HCT116 (cell line): ENCODE measurements at regions not wholly inside any gene's neighbourhood (a gene's known extent, or its start where the extent isn't known, plus 50 kb on each side); places are given as distances from the start of the nearest gene placed in this dataset.

Experiments used
- ATAC-seq: fragments of 200-7000 bp; cut with Tn5 transposase; 2 replicates; pipeline ENCODE4 v1.9.1; 2020; ENCODE audit warnings: mild to moderate bottlenecking, moderate library complexity
- BruUV-seq: library from RNA; stranded (reverse); fragments of 400-500 nt; replicated peaks from 2 replicates; lab custom pipeline; 2021; lab: Mats Ljungman, UMichigan
- CTCF ChIA-PET: fragments of 300-600 bp; sonication (Branson Sonifier 250); formaldehyde crosslinking; loops from one replicate; lab custom pipeline; 2021; ENCODE audit warnings: antibody characterized with exemption; lab: Charles Lee
- POLR2A ChIA-PET: fragments of 300-600, 350-600 bp; sonication (Branson Sonifier 250); formaldehyde crosslinking; loops from one replicate; lab custom pipeline; 2021; ENCODE audit warnings: antibody characterized with exemption; lab: Charles Lee
- RAD21 ChIA-PET, 2 experiments: fragments of 300-600 bp; sonication (Branson Sonifier 250); formaldehyde crosslinking; loops; one replicate each; lab custom pipeline; 2023; ENCODE audit warnings: low total read pairs in 2 of 2; ENCODE audit not compliant: uncharacterized antibody in 2 of 2, unreplicated experiment in 2 of 2, low non-redundant PET in 1 of 2; lab: Charles Lee
- DNase-seq: peaks from one replicate; pipeline ENCODE4 v3.0.0-alpha.2; 2010; ENCODE audit warnings: low read depth, low spot score
- H2AFZ ChIP-seq: fragments of 200-600 bp; shearing (Covaris generic), sonication (generic); 2 replicates; pipeline ENCODE4 v1.6.1; 2017; ENCODE audit warnings: low read depth, mixed run types, mixed read lengths, antibody characterized with exemption, low read length; ENCODE audit not compliant: poor library complexity, severe bottlenecking
- H3K27ac ChIP-seq: 2 replicates; pipeline ENCODE4 v1.5.1; 2012; ENCODE audit warnings: low read depth, low read length
- H3K27me3 ChIP-seq: fragments of 200-600 bp; sonication (generic); 2 replicates; pipeline ENCODE4 v1.6.1; 2016; ENCODE audit warnings: mixed run types, low read length, mixed read lengths; ENCODE audit not compliant: insufficient read depth
- H3K36me3 ChIP-seq, 2 experiments: fragments of 200-500 bp in 1 of 2; fragments of 200-600 bp in 1 of 2; sonication (Bioruptor generic) in 1 of 2; sonication (generic) in 1 of 2; 2 replicates each; pipeline versions ENCODE4 v1.5.1 to v1.6.1; 2014 to 2016; ENCODE audit warnings: low read length in 2 of 2, inconsistent platforms in 1 of 2, mixed read lengths in 1 of 2, mixed run types in 1 of 2; ENCODE audit not compliant: insufficient read depth in 2 of 2, control insufficient read depth in 1 of 2
- H3K4me1 ChIP-seq, 2 experiments: fragments of 200-600 bp in 1 of 2; sonication (generic) in 1 of 2; 2 replicates each; pipeline versions ENCODE4 v1.5.1 to v1.6.1; 2012 to 2017; ENCODE audit warnings: low read length in 2 of 2, inconsistent platforms in 1 of 2, mild to moderate bottlenecking in 1 of 2, mixed read lengths in 1 of 2, mixed run types in 1 of 2, moderate library complexity in 1 of 2; ENCODE audit not compliant: insufficient read depth in 2 of 2, control insufficient read depth in 1 of 2
- H3K4me2 ChIP-seq: fragments of 200-600 bp; sonication (generic); 2 replicates; pipeline ENCODE4 v1.6.1; 2017; ENCODE audit warnings: mixed run types, low read length, mixed read lengths
- H3K4me3 ChIP-seq, 2 experiments: fragments of 200-600 bp in 1 of 2; sonication (generic) in 1 of 2; replicated peaks in 1 of 2; 2 replicates each; pipeline ENCODE4 v1.5.1; 2011 to 2016; ENCODE audit warnings: low read length in 2 of 2, control low read depth in 1 of 2, low read depth in 1 of 2, mild to moderate bottlenecking in 1 of 2, mixed read lengths in 1 of 2, mixed run types in 1 of 2
- H3K79me2 ChIP-seq: fragments of 200-600 bp; sonication (generic); 2 replicates; pipeline ENCODE4 v1.6.1; 2017; ENCODE audit warnings: mild to moderate bottlenecking, mixed run types, low read length, moderate library complexity, mixed read lengths; ENCODE audit not compliant: insufficient read depth
- H3K9ac ChIP-seq: fragments of 200-600 bp; sonication (generic); 2 replicates; pipeline ENCODE4 v1.6.1; 2016; ENCODE audit warnings: low read length, mixed read lengths
- H3K9me2 ChIP-seq: fragments of 200-600 bp; sonication (generic), shearing (Covaris generic); 2 replicates; pipeline ENCODE4 v1.6.1; 2017; ENCODE audit warnings: mixed run types, mild to moderate bottlenecking, moderate library complexity; ENCODE audit not compliant: insufficient read depth
- H3K9me3 ChIP-seq, 2 experiments: fragments of 200-500 bp in 1 of 2; fragments of 200-600 bp in 1 of 2; sonication (Bioruptor generic) in 1 of 2; sonication (generic) in 1 of 2; 2 replicates each; pipeline ENCODE4 v1.6.1; 2014 to 2017; ENCODE audit warnings: low read length in 2 of 2, mixed read lengths in 2 of 2, inconsistent platforms in 1 of 2, low read depth in 1 of 2, mild to moderate bottlenecking in 1 of 2, mixed run types in 1 of 2, moderate library complexity in 1 of 2; ENCODE audit not compliant: control insufficient read depth in 1 of 2, insufficient read depth in 1 of 2
- H4K20me1 ChIP-seq: fragments of 200-600 bp; sonication (generic), shearing (Covaris generic); 2 replicates; pipeline ENCODE4 v1.6.1; 2017; ENCODE audit warnings: mixed run types, mild to moderate bottlenecking, moderate library complexity; ENCODE audit not compliant: insufficient read depth
- ATF3 ChIP-seq: IDR thresholded peaks from 2 replicates; pipeline ENCODE4 v1.6.1; 2012
- CBX3 ChIP-seq: IDR thresholded peaks from 2 replicates; pipeline ENCODE4 v1.6.1; 2012; ENCODE audit warnings: low read depth
- CEBPB ChIP-seq: IDR thresholded peaks from 2 replicates; pipeline ENCODE4 v1.6.1; 2012; ENCODE audit warnings: low read depth
- CTCF ChIP-seq, 3 experiments: fragments of 200-600 bp in 1 of 3; sonication (generic) in 1 of 3; IDR thresholded peaks in 2 of 3; conservative IDR thresholded peaks in 1 of 3; 2 replicates each; pipeline ENCODE4 v1.5.1; 2012 to 2017; ENCODE audit warnings: low read depth in 2 of 3, low read length in 2 of 3, antibody characterized with exemption in 1 of 3, borderline replicate concordance in 1 of 3, control low read depth in 1 of 3, mild to moderate bottlenecking in 1 of 3, mixed read lengths in 1 of 3, mixed run types in 1 of 3, moderate library complexity in 1 of 3; ENCODE audit not compliant: insufficient read depth in 1 of 3
- EGR1 ChIP-seq: IDR thresholded peaks from 2 replicates; pipeline ENCODE4 v1.6.1; 2012; ENCODE audit warnings: low read depth
- EZH2phosphoT487 ChIP-seq: fragments of 200-600 bp; IDR thresholded peaks from 2 replicates; pipeline ENCODE4 v1.6.1; 2018; ENCODE audit warnings: antibody characterized with exemption, borderline replicate concordance
- FOSL1 ChIP-seq: IDR thresholded peaks from 2 replicates; pipeline ENCODE4 v1.6.1; 2012; ENCODE audit warnings: low read depth
- POLR2AphosphoS5 ChIP-seq: IDR thresholded peaks from 2 replicates; pipeline ENCODE4 v1.6.1; 2011; ENCODE audit warnings: mild to moderate bottlenecking, low read depth, low read length, moderate library complexity
- RAD21 ChIP-seq: IDR thresholded peaks from 2 replicates; pipeline ENCODE4 v1.6.1; 2012; ENCODE audit warnings: low read depth, mild to moderate bottlenecking
- SIN3A ChIP-seq: IDR thresholded peaks from 2 replicates; pipeline ENCODE4 v1.6.1; 2012; ENCODE audit warnings: low read depth
- SP1 ChIP-seq: IDR thresholded peaks from 2 replicates; pipeline ENCODE4 v1.6.1; 2012; ENCODE audit warnings: low read depth
- TCF7L2 ChIP-seq: IDR thresholded peaks from 2 replicates; pipeline ENCODE4 v1.7.0; 2011; ENCODE audit warnings: borderline replicate concordance, inconsistent platforms; ENCODE audit not compliant: insufficient read depth, insufficient read length; ENCODE audit errors: extremely low read depth
- YY1 ChIP-seq: IDR thresholded peaks from 2 replicates; pipeline ENCODE4 v1.6.1; 2011; ENCODE audit warnings: low read length, low read depth, moderate library complexity, mild to moderate bottlenecking; ENCODE audit not compliant: insufficient replicate concordance; ENCODE audit errors: extremely low read depth
- ZBTB33 ChIP-seq: IDR thresholded peaks from 2 replicates; pipeline ENCODE4 v1.6.1; 2011; ENCODE audit warnings: mild to moderate bottlenecking, low read length, moderate library complexity; ENCODE audit not compliant: insufficient replicate concordance; ENCODE audit errors: extremely low read depth
- ZFX ChIP-seq: fragments of 450-650 bp; IDR thresholded peaks from 2 replicates; pipeline ENCODE4 v1.6.1; 2017
- intact Hi-C: fragments of 100-400 bp; cut with micrococcal nuclease; formaldehyde crosslinking; loops from 2 replicates; pipeline ENCODE4 v1.10.0; 2022

GRCh38 chr20:61129311-61129710 is 122.8 kb upstream of the CDH4 start:
- POLR2A ChIA-PET = no interaction called here
- no TSS peak for BruUV-seq
- H3K27ac ChIP-seq = no peak overlapping the region

More at GRCh38 chr20:61129311-61129710, 122.8 kb upstream of the CDH4 start:
- RAD21 ChIA-PET = no interaction called here
- ATAC-seq = no peak
- Histone ChIP-seq H3K9me3 (peaks cover 6 to 13% of the 10 kb centered on the region in 2 experiments; a peak in 2 of 4 replicates), H3K4me3 (no peak overlapping the region), H3K36me3 (no peaks in the 10 kb centered on the region), H3K79me2 (no peaks in the 10 kb centered on the region), H3K4me1 (no peaks in the 10 kb centered on the region)
- no peak for TF ChIP-seq CBX3
- TF ChIP-seq SP1 = no peak
- TF ChIP-seq ZFX = no peak
- no peak for TF ChIP-seq CTCF (IDR thresholded peaks at IDR 0.05 in 2 of 3, conservative IDR thresholded peaks at IDR 0.05 in 1 of 3; ENCODE audit: borderline replicate concordance in 1 of 3, insufficient read depth in 1 of 3, low read depth in 2 of 3, low read length in 2 of 3)
- TF ChIP-seq POLR2AphosphoS5 = no peak
- TF ChIP-seq EZH2phosphoT487 = no peak
- no peak for TF ChIP-seq SIN3A
- no peak for TF ChIP-seq FOSL1
- no peak for TF ChIP-seq CEBPB
- TF ChIP-seq TCF7L2 = no peak
- no peak for TF ChIP-seq YY1
- TF ChIP-seq RAD21 = no peak
- TF ChIP-seq EGR1 = no peak
- no peak for TF ChIP-seq ZBTB33
- TF ChIP-seq ATF3 = no peak
- TF ChIP-seq, all 23 proteins: peak for 0
- DNase-seq = no peak
- no peaks in the 10 kb centered on the region for H3K27me3 ChIP-seq
- CTCF ChIA-PET = no interaction called here
- H4K20me1 ChIP-seq = no peaks in the 10 kb centered on the region
- H3K4me2 ChIP-seq = no peak overlapping the region
- intact Hi-C loops = no loop called here
- no peaks in the 10 kb centered on the region for H3K9me2 ChIP-seq
- no peak overlapping the region for H3K9ac ChIP-seq
- H2AFZ ChIP-seq = no peak overlapping the region
